SK-N-SH treated with all-trans-retinoic acid at 6 μM for 48 hours (cell line): ENCODE measurements at regions not wholly inside any gene's neighbourhood (a gene's known extent, or its start where the extent isn't known, plus 50 kb on each side); places are given as distances from the start of the nearest gene placed in this dataset.

Experiments
- ATAC-seq: fragments of 200-7000 bp; cut with Tn5 transposase; 3 replicates; pipeline ENCODE4 v1.9.1; 2020; ENCODE audit warnings: mild to moderate bottlenecking, moderate library complexity
- ARNTL ChIP-seq: fragments of 450-650 bp; formaldehyde crosslinking; IDR thresholded peaks from 2 replicates; pipeline ENCODE4 v1.5.0; 2020; ENCODE audit warnings: low read depth, mild to moderate bottlenecking, moderate library complexity, borderline replicate concordance
- BACH2 ChIP-seq: fragments of 250-450 bp; sonication (Bioruptor Pico); IDR thresholded peaks from 2 replicates; pipeline ENCODE4 v1.9.0; 2021; ENCODE audit warnings: mild to moderate bottlenecking, borderline replicate concordance
- CSDC2 ChIP-seq: fragments of 250-450 bp; sonication (Bioruptor Pico); IDR thresholded peaks from 2 replicates; pipeline ENCODE4 v1.5.0; 2020; ENCODE audit warnings: mild to moderate bottlenecking, moderate library complexity
- ESRRG ChIP-seq: fragments of 250-450 bp; sonication (Bioruptor Pico); IDR thresholded peaks from 2 replicates; pipeline ENCODE4 v1.6.1; 2021; ENCODE audit warnings: mild to moderate bottlenecking
- GLIS3 ChIP-seq: fragments of 250-450 bp; sonication (Bioruptor Pico); IDR thresholded peaks from 2 replicates; pipeline ENCODE4 v1.5.0; 2020; ENCODE audit warnings: mild to moderate bottlenecking, moderate library complexity
- ISL1 ChIP-seq: fragments of 250-450 bp; sonication (Bioruptor Pico); IDR thresholded peaks from 2 replicates; pipeline ENCODE4 v2.1.2; 2022; ENCODE audit warnings: mild to moderate bottlenecking, moderate library complexity
- OSR1 ChIP-seq: fragments of 250-450 bp; sonication (Bioruptor Pico); IDR thresholded peaks from 2 replicates; pipeline ENCODE4 v1.8.0; 2022; ENCODE audit warnings: moderate library complexity, mild to moderate bottlenecking, inconsistent platforms
- PPARA ChIP-seq: fragments of 250-450 bp; sonication (Bioruptor Pico); IDR thresholded peaks from 2 replicates; pipeline ENCODE4 v1.5.0; 2020; ENCODE audit warnings: mild to moderate bottlenecking, borderline replicate concordance
- RARB ChIP-seq: fragments of 250-450 bp; sonication (Bioruptor Pico); IDR thresholded peaks from 2 replicates; pipeline ENCODE4 v1.8.0; 2021; ENCODE audit warnings: mild to moderate bottlenecking, moderate library complexity
- SNAI2 ChIP-seq: fragments of 250-450 bp; sonication (Bioruptor Pico); IDR thresholded peaks from 2 replicates; pipeline ENCODE4 v1.5.0; 2020; ENCODE audit warnings: mild to moderate bottlenecking, moderate library complexity
- TCF4 ChIP-seq: fragments of 250-450 bp; sonication (Bioruptor Pico); IDR thresholded peaks from 2 replicates; pipeline ENCODE4 v1.8.0; 2021; ENCODE audit warnings: mild to moderate bottlenecking, moderate library complexity, borderline replicate concordance
- TOX ChIP-seq: fragments of 250-450 bp; sonication (Bioruptor Pico); IDR thresholded peaks from 2 replicates; pipeline ENCODE4 v1.8.0; 2021; ENCODE audit warnings: mild to moderate bottlenecking, moderate library complexity, borderline replicate concordance
- TSHZ2 ChIP-seq: fragments of 250-450 bp; sonication (Bioruptor Pico); IDR thresholded peaks from 2 replicates; pipeline ENCODE4 v1.5.0; 2020; ENCODE audit warnings: mild to moderate bottlenecking, moderate library complexity
- ZC3H10 ChIP-seq: fragments of 250-450 bp; sonication (Bioruptor Pico); IDR thresholded peaks from 2 replicates; pipeline ENCODE4 v1.5.1; 2021; ENCODE audit warnings: mild to moderate bottlenecking, moderate library complexity
- ZFP3 ChIP-seq: fragments of 250-450 bp; sonication (Bioruptor Pico); IDR thresholded peaks from 2 replicates; pipeline ENCODE4 v1.5.0; 2020; ENCODE audit warnings: mild to moderate bottlenecking, moderate library complexity
- ZFP30 ChIP-seq: fragments of 450-650 bp; formaldehyde crosslinking; IDR thresholded peaks from 2 replicates; pipeline ENCODE4 v1.5.0; 2022; ENCODE audit warnings: mild to moderate bottlenecking, moderate library complexity
- ZNF8 ChIP-seq: fragments of 450-650 bp; formaldehyde crosslinking; IDR thresholded peaks from 2 replicates; pipeline ENCODE4 v1.5.0; 2020; ENCODE audit warnings: mild to moderate bottlenecking, moderate library complexity
- TF ChIP-seq, protein P1 (sequence below): fragments of 250-450 bp; sonication (Bioruptor Pico); IDR thresholded peaks from 2 replicates; pipeline ENCODE4 v1.5.1; 2020; ENCODE audit warnings: low read depth, mild to moderate bottlenecking, moderate library complexity
- TF ChIP-seq, protein P2 (sequence below): fragments of 250-450 bp; sonication (Bioruptor Pico); IDR thresholded peaks from 2 replicates; pipeline ENCODE4 v1.8.0; 2020; ENCODE audit warnings: mild to moderate bottlenecking, moderate library complexity, borderline replicate concordance
- TF ChIP-seq, protein P3 (sequence below): fragments of 250-450 bp; sonication (Bioruptor Pico); IDR thresholded peaks from 2 replicates; pipeline ENCODE4 v1.8.0; 2021; ENCODE audit warnings: low read depth, mild to moderate bottlenecking, moderate library complexity, borderline replicate concordance
- TF ChIP-seq, protein P4 (sequence below): fragments of 250-450 bp; sonication (Bioruptor Pico); IDR thresholded peaks from 2 replicates; pipeline ENCODE4 v1.5.1; 2021; ENCODE audit warnings: mild to moderate bottlenecking, moderate library complexity

DNA sequence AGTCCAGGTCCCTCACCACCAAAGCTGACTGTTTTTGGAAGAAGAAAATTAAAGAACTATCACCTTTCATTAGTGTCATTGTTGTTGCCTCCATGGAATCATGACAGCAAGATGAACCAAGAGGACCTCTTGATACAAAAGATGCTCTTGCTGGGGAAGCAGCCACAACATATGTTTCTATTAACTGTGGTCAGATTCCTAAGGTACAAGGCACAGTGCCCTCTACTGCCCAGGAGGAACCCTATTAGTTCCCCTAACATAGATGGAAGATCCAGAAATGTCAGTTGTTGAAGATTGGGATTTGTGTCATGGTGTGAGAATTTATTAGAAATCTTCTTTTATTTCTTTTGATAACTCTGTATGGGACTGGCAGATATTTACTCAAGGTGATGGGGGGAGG lies 188.2 kb upstream of the ANKFN1 start:
- no peak for TF ChIP-seq ISL1 (CRISPR knock-in tag)
- ATAC-seq = no peak

DNA sequence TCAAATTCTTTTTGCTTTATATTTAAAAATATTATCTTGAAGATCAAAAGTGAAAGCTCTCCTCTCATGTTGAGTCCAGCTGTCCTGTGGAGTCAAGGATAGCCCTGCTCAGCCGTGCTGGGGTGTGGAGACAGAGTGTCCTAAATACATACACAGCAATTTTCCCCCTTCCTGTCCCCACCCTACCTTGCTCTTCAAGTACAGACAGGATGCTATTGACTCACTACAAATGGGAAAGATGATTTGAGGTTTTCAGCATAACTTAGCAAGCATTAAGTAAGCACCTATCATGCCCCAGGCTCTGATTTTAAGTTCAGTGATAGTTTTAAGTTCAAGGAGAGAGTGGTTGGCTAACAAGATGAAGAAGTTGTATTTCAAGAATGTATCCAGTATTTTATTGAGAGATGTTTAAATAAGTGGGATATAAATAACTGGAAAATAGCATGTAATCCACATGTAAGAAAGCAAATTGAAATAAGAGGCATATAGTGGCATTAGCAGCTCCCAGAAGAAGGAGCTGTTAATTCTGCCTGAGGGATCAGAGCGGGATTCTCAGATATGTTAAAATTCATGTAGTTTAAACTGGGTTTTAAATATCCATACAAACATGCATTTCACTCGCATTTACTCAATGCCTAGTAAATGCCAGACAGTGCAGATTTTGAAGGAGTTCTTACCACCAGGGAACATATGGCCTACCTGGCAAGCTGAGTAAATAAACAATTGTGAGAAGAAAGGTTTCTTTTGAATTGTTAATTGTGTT lies 183.5 kb upstream of the ANKFN1 start:
- TF ChIP-seq TCF4 (CRISPR knock-in tag) (no peak), TOX (CRISPR knock-in tag) (no peak), ISL1 (CRISPR knock-in tag) (no peak), ZC3H10 (CRISPR knock-in tag) (no peak), BACH2 (no peak), TSHZ2 (CRISPR knock-in tag) (no peak), ARNTL (CRISPR knock-in tag) (no peak), PPARA (CRISPR knock-in tag) (no peak), ZNF8 (CRISPR knock-in tag) (no peak), CSDC2 (CRISPR knock-in tag) (no peak), SNAI2 (CRISPR knock-in tag) (no peak), RARB (CRISPR knock-in tag) (no peak), GLIS3 (no peak)
- TF ChIP-seq, protein P1, sequence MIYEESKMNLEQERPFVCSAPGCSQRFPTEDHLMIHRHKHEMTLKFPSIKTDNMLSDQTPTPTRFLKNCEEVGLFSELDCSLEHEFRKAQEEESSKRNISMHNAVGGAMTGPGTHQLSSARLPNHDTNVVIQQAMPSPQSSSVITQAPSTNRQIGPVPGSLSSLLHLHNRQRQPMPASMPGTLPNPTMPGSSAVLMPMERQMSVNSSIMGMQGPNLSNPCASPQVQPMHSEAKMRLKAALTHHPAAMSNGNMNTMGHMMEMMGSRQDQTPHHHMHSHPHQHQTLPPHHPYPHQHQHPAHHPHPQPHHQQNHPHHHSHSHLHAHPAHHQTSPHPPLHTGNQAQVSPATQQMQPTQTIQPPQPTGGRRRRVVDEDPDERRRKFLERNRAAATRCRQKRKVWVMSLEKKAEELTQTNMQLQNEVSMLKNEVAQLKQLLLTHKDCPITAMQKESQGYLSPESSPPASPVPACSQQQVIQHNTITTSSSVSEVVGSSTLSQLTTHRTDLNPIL (CRISPR knock-in tag) = no peak
- TF ChIP-seq, protein P2, sequence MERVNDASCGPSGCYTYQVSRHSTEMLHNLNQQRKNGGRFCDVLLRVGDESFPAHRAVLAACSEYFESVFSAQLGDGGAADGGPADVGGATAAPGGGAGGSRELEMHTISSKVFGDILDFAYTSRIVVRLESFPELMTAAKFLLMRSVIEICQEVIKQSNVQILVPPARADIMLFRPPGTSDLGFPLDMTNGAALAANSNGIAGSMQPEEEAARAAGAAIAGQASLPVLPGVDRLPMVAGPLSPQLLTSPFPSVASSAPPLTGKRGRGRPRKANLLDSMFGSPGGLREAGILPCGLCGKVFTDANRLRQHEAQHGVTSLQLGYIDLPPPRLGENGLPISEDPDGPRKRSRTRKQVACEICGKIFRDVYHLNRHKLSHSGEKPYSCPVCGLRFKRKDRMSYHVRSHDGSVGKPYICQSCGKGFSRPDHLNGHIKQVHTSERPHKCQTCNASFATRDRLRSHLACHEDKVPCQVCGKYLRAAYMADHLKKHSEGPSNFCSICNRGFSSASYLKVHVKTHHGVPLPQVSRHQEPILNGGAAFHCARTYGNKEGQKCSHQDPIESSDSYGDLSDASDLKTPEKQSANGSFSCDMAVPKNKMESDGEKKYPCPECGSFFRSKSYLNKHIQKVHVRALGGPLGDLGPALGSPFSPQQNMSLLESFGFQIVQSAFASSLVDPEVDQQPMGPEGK (CRISPR knock-in tag) = no peak
- TF ChIP-seq, all 23 proteins: peak for 0
- no peak for ATAC-seq

GRCh38 chr17:55978578-55978977 lies 174.7 kb upstream of the ANKFN1 start:
- ATAC-seq = no peak
- TF ChIP-seq ZFP3 = no peak
- TF ChIP-seq, all 23 proteins: peak for 0

GRCh38 chr17:55983096-55983495 lies 170.2 kb upstream of the ANKFN1 start:
- ATAC-seq = no peak
- TF ChIP-seq, protein P2 (CRISPR knock-in tag) = no peak
- TF ChIP-seq PPARA (CRISPR knock-in tag) (no peak), GLIS3 (no peak), RARB (CRISPR knock-in tag) (no peak), ZNF8 (CRISPR knock-in tag) (no peak), TSHZ2 (CRISPR knock-in tag) (no peak), ESRRG (CRISPR knock-in tag) (no peak), ISL1 (CRISPR knock-in tag) (no peak), ZFP30 (CRISPR knock-in tag) (no peak), TCF4 (CRISPR knock-in tag) (no peak), ARNTL (CRISPR knock-in tag) (no peak), OSR1 (CRISPR knock-in tag) (no peak), ZFP3 (no peak), CSDC2 (CRISPR knock-in tag) (no peak), TOX (CRISPR knock-in tag) (no peak)
- TF ChIP-seq, protein P3, sequence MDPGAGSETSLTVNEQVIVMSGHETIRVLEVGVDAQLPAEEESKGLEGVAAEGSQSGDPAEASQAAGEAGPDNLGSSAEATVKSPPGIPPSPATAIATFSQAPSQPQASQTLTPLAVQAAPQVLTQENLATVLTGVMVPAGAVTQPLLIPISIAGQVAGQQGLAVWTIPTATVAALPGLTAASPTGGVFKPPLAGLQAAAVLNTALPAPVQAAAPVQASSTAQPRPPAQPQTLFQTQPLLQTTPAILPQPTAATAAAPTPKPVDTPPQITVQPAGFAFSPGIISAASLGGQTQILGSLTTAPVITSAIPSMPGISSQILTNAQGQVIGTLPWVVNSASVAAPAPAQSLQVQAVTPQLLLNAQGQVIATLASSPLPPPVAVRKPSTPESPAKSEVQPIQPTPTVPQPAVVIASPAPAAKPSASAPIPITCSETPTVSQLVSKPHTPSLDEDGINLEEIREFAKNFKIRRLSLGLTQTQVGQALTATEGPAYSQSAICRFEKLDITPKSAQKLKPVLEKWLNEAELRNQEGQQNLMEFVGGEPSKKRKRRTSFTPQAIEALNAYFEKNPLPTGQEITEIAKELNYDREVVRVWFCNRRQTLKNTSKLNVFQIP = no peak
- TF ChIP-seq, protein P4, sequence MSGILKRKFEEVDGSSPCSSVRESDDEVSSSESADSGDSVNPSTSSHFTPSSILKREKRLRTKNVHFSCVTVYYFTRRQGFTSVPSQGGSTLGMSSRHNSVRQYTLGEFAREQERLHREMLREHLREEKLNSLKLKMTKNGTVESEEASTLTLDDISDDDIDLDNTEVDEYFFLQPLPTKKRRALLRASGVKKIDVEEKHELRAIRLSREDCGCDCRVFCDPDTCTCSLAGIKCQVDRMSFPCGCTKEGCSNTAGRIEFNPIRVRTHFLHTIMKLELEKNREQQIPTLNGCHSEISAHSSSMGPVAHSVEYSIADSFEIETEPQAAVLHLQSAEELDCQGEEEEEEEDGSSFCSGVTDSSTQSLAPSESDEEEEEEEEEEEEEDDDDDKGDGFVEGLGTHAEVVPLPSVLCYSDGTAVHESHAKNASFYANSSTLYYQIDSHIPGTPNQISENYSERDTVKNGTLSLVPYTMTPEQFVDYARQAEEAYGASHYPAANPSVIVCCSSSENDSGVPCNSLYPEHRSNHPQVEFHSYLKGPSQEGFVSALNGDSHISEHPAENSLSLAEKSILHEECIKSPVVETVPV (CRISPR knock-in tag) = no peak
- TF ChIP-seq, all 23 proteins: peak for 0
